ENCODE measurements at regions not wholly inside any gene's neighbourhood (a gene's known extent, or its start where the extent isn't known, plus 50 kb on each side); places are given as distances from the start of the nearest gene placed in this dataset.

- TF ChIP-seq CTCF (IDR thresholded peaks at IDR 0.05) = no peak
- TF ChIP-seq POLR2A (IDR thresholded peaks at IDR 0.05) = no peak
Observed at GRCh38 chr18:76281565-76281964, 213.5 kb downstream of the ZNF516 start.
